ENCODE measurements at regions not wholly inside any gene's neighbourhood (a gene's known extent, or its start where the extent isn't known, plus 50 kb on each side); places are given as distances from the start of the nearest gene placed in this dataset.
A peak's percentile ranks its signal among the peaks of the same experiment; 100 is the strongest.

- no peak for DNase-seq
Measured at GRCh38 chr9:99399474-99399873, 177.4 kb downstream of the SEC61B start.

GRCh38 chr9:99400184-99400731, 178.2 kb downstream of the SEC61B start:
- no peak for DNase-seq

GRCh38 chr9:99401680-99402504, 179.8 kb downstream of the SEC61B start:
- no peak for DNase-seq

GRCh38 chr9:99403371-99403770, 181.3 kb downstream of the SEC61B start:
- DNase-seq, result no peak

- DNase-seq, result no peak
Measured at GRCh38 chr9:99405359-99405758, 183.3 kb downstream of the SEC61B start.

- no peak for DNase-seq
Measured at GRCh38 chr9:99406939-99407338, 184.9 kb downstream of the SEC61B start.

GRCh38 chr9:99411068-99411467, 189.0 kb downstream of the SEC61B start:
- no peak for DNase-seq

GRCh38 chr9:99411479-99412115, 189.5 kb downstream of the SEC61B start:
- no peak for DNase-seq

GRCh38 chr9:99412606-99413005, 190.5 kb downstream of the SEC61B start:
- DNase-seq, result no peak

GRCh38 chr9:99414321-99414720, 192.2 kb downstream of the SEC61B start:
- no peak for DNase-seq

- peak; percentile 29 for DNase-seq
Measured at GRCh38 chr9:99415606-99416005, 193.5 kb downstream of the SEC61B start.

GRCh38 chr9:99416007-99416406, 193.9 kb downstream of the SEC61B start:
- DNase-seq, result peak; percentile 30

GRCh38 chr9:99419070-99419469, 197.0 kb downstream of the SEC61B start:
- DNase-seq, result no peak

GRCh38 chr9:99421369-99421768, 199.3 kb downstream of the SEC61B start:
- DNase-seq, result no peak

- no peak for DNase-seq
Measured at GRCh38 chr9:99425124-99425523, 203.0 kb downstream of the SEC61B start.

GRCh38 chr9:99425923-99426842, 204.1 kb downstream of the SEC61B start:
- DNase-seq, result no peak

GRCh38 chr9:99427260-99427659, 205.2 kb downstream of the SEC61B start:
- DNase-seq, result no peak

- no peak for DNase-seq
Measured at GRCh38 chr9:99430301-99430700, 208.2 kb downstream of the SEC61B start.

GRCh38 chr9:99431103-99431502, 209.0 kb downstream of the SEC61B start:
- DNase-seq, result peak; percentile 12

GRCh38 chr9:99432075-99432474, 210.0 kb downstream of the SEC61B start:
- no peak for DNase-seq

GRCh38 chr9:99433095-99433494, 211.0 kb downstream of the SEC61B start:
- no peak for DNase-seq

- no peak for DNase-seq
Measured at GRCh38 chr9:99433555-99433954, 211.5 kb downstream of the SEC61B start.

Data from renal pelvis (tissue), 1 donor.